IPS-NIHi7 (cell line): ENCODE measurements at regions not wholly inside any gene's neighbourhood (a gene's known extent, or its start where the extent isn't known, plus 50 kb on each side); places are given as distances from the start of the nearest gene placed in this dataset.

Experiments used
- DNase-seq: peaks from one replicate; pipeline ENCODE4 v3.0.0; 2012; ENCODE audit warnings: mixed read lengths; ENCODE audit errors: extremely low spot score

GRCh38 chr3:152193673-152194267, 75.0 kb upstream of the MBNL1 start:
- no peak for DNase-seq

GRCh38 chr3:152195206-152195605, 73.5 kb upstream of the MBNL1 start:
- no peak for DNase-seq

GRCh38 chr3:152196782-152197181, 71.9 kb upstream of the MBNL1 start:
- DNase-seq, result no peak

- DNase-seq, result no peak
Measured at GRCh38 chr3:152197451-152197850, 71.3 kb upstream of the MBNL1 start.

GRCh38 chr3:152197937-152198336, 70.8 kb upstream of the MBNL1 start:
- DNase-seq, result no peak

- no peak for DNase-seq
Measured at GRCh38 chr3:152198665-152199064, 70.1 kb upstream of the MBNL1 start.

- DNase-seq, result no peak
Measured at GRCh38 chr3:152199102-152199840, 69.5 kb upstream of the MBNL1 start.

GRCh38 chr3:152200476-152201420, 68.0 kb upstream of the MBNL1 start:
- no peak for DNase-seq

GRCh38 chr3:152202976-152203626, 65.6 kb upstream of the MBNL1 start:
- no peak for DNase-seq

- DNase-seq, result no peak
Measured at GRCh38 chr3:152203652-152204051, 65.1 kb upstream of the MBNL1 start.

GRCh38 chr3:152204218-152204617, 64.5 kb upstream of the MBNL1 start:
- no peak for DNase-seq

GRCh38 chr3:152205097-152205593, 63.6 kb upstream of the MBNL1 start:
- no peak for DNase-seq

GRCh38 chr3:152206243-152206760, 62.4 kb upstream of the MBNL1 start:
- no peak for DNase-seq

- no peak for DNase-seq
Measured at GRCh38 chr3:152208439-152208838, 60.3 kb upstream of the MBNL1 start.

- DNase-seq, result no peak
Measured at GRCh38 chr3:152209060-152209459, 59.7 kb upstream of the MBNL1 start.

- DNase-seq, result no peak
Measured at GRCh38 chr3:152209776-152210175, 59.0 kb upstream of the MBNL1 start.

GRCh38 chr3:152210697-152211096, 58.0 kb upstream of the MBNL1 start:
- DNase-seq, result no peak

- no peak for DNase-seq
Measured at GRCh38 chr3:152211655-152212054, 57.1 kb upstream of the MBNL1 start.

GRCh38 chr3:152213203-152213602, 55.5 kb upstream of the MBNL1 start:
- no peak for DNase-seq

- no peak for DNase-seq
Measured at GRCh38 chr3:152213938-152214337, 54.8 kb upstream of the MBNL1 start.
